ENCODE measurements at regions not wholly inside any gene's neighbourhood (a gene's known extent, or its start where the extent isn't known, plus 50 kb on each side); places are given as distances from the start of the nearest gene placed in this dataset.

GRCh38 chr2:167524786-167525185, 636.5 kb downstream of the XIRP2 start:
- Histone ChIP-seq H2BK5ac (ENCODE audit: low read depth, low read length) (no peak overlapping the region), H3K56ac (replicated peaks; ENCODE audit: insufficient read length, low read depth, low read length) (no peak overlapping the region), H3K23ac (ENCODE audit: insufficient read length) (no peak overlapping the region), H2BK15ac (ENCODE audit: low read length) (no peak overlapping the region), H4K8ac (ENCODE audit: extremely low read depth, insufficient read depth, low read length) (no peak overlapping the region), H3K4me2 (ENCODE audit: insufficient read depth in 1 of 2, low read depth in 2 of 2, low read length in 2 of 2) (no peak overlapping the region), H3K9ac (replicated peaks in 1 of 4; ENCODE audit: extremely low read depth in 1 of 4, low read depth in 3 of 4, low read length in 3 of 4) (no peak overlapping the region), H3K4me3 (ENCODE audit: extremely low read depth in 1 of 4, insufficient read depth in 2 of 4, low read depth in 3 of 4, low read length in 4 of 4) (no peak overlapping the region), H3K14ac (ENCODE audit: insufficient read length) (no peak overlapping the region), H3K4me1 (replicated peaks in 1 of 4; ENCODE audit: control insufficient read depth in 3 of 4, insufficient read depth in 4 of 4, low read length in 3 of 4) (no peaks in the 10 kb centered on the region; a peak in 1 of 7 replicates), H3K79me1 (ENCODE audit: low read depth, low read length) (no peaks in the 10 kb centered on the region), H3K23me2 (ENCODE audit: low read depth, low read length) (no peaks in the 10 kb centered on the region), H3K79me2 (ENCODE audit: control insufficient read depth in 1 of 2, insufficient read depth in 2 of 2, low read length in 2 of 2) (no peaks in the 10 kb centered on the region), H3K36me3 (ENCODE audit: control insufficient read depth in 2 of 4, insufficient read depth in 4 of 4, low read length in 3 of 4) (no peaks in the 10 kb centered on the region), H4K20me1 (replicated peaks in 1 of 2; ENCODE audit: control insufficient read depth in 1 of 2, insufficient read depth in 2 of 2, low read length in 2 of 2) (no peaks in the 10 kb centered on the region), H2BK20ac (ENCODE audit: low read length) (no peak overlapping the region), H2BK120ac (replicated peaks; ENCODE audit: low read depth, low read length) (no peak overlapping the region), H3K27ac (ENCODE audit: low read depth, low read length) (no peak overlapping the region), H2AFZ (ENCODE audit: low read length) (no peak overlapping the region), H3K4ac (replicated peaks; ENCODE audit: insufficient read length, low read depth, low read length) (no peak overlapping the region), H2BK12ac (ENCODE audit: low read depth, low read length) (no peak overlapping the region), H3K18ac (ENCODE audit: extremely low read depth, low read length) (no peak overlapping the region), H4K5ac (ENCODE audit: insufficient read length, low read depth, low read length) (no peak overlapping the region), H2AK5ac (ENCODE audit: low read depth, low read length) (no peak overlapping the region), H3K9me3 (ENCODE audit: insufficient read depth in 2 of 2, low read depth in 1 of 2, low read length in 1 of 2) (no peaks in the 10 kb centered on the region), H3K27me3 (replicated peaks in 1 of 4; ENCODE audit: control insufficient read depth in 3 of 4, extremely low read depth in 1 of 4, insufficient read depth in 3 of 4, low read length in 3 of 4) (no peaks in the 10 kb centered on the region), H4K91ac (replicated peaks; ENCODE audit: insufficient read length, low read length) (no peak overlapping the region)
- DNase-seq (ENCODE audit: low read depth in 1 of 2, low spot score in 2 of 2): no peak
- WGBS, 2 experiments (ENCODE audit: extremely low coverage in 1 of 2, insufficient coverage in 1 of 2, insufficient read length in 1 of 2, insufficient replicate concordance in 2 of 2, low coverage in 1 of 2, low lambda C conversion rate in 2 of 2, missing lambda C conversion rate in 1 of 2): 85% methylated on average over 2 of the region's 2 CpGs; no CpG with 5 or more reads in 1 of the 2 experiments
- FAIRE-seq: no peak
- CTCF ChIA-PET (ENCODE audit: partially characterized antibody): no interaction called here
- POLR2A ChIA-PET (ENCODE audit: partially characterized antibody): no interaction called here
- TF ChIP-seq SP4 (IDR thresholded peaks at IDR 0.05; ENCODE audit: low read length) (no peak), SAP30 (IDR thresholded peaks at IDR 0.05; ENCODE audit: insufficient read depth, insufficient replicate concordance, low read length) (no peak), CHD1 (IDR thresholded peaks at IDR 0.05; ENCODE audit: low read depth, low read length) (no peak), KDM1A (IDR thresholded peaks at IDR 0.05; ENCODE audit: borderline replicate concordance, low read length) (no peak), POU5F1 (IDR thresholded peaks at IDR 0.05; ENCODE audit: low read depth, low read length) (no peak), RNF2 (IDR thresholded peaks at IDR 0.05; ENCODE audit: borderline replicate concordance, low read depth, low read length, missing control alignments, poor library complexity, severe bottlenecking) (no peak), BRCA1 (IDR thresholded peaks at IDR 0.05; ENCODE audit: low read depth, low read length) (no peak), RXRA (IDR thresholded peaks at IDR 0.05; ENCODE audit: insufficient read depth, low read depth, low read length) (no peak), SIX5 (IDR thresholded peaks at IDR 0.05; ENCODE audit: low read depth, low read length) (no peak), SIRT6 (IDR thresholded peaks at IDR 0.05; ENCODE audit: low read length) (no peak), GABPA (IDR thresholded peaks at IDR 0.05; ENCODE audit: borderline replicate concordance, insufficient read depth, low read length) (no peak), CTCF (IDR thresholded peaks at IDR 0.05; ENCODE audit: control extremely low read depth in 1 of 3, insufficient read depth in 1 of 3, low read depth in 1 of 3, low read length in 3 of 3) (no peak), YY1 (IDR thresholded peaks at IDR 0.05; ENCODE audit: low read depth, low read length) (no peak)
